IMR-90 (cell line): ENCODE measurements at regions not wholly inside any gene's neighbourhood (a gene's known extent, or its start where the extent isn't known, plus 50 kb on each side); places are given as distances from the start of the nearest gene placed in this dataset.

ENCODE experiments used
- MAFK ChIP-seq: IDR thresholded peaks from 2 replicates; pipeline ENCODE4 v1.6.1; 2012; ENCODE audit warnings: low read depth, low read length, improper control_type of control experiment
- MXI1 ChIP-seq: IDR thresholded peaks from 2 replicates; pipeline ENCODE4 v1.6.1; 2012; ENCODE audit warnings: low read depth, mild to moderate bottlenecking, low read length, moderate library complexity, borderline replicate concordance
- NFE2L2 ChIP-seq: fragments of 150-350 bp; IDR thresholded peaks from 2 replicates; pipeline ENCODE4 v1.6.1; 2016; ENCODE audit warnings: low read depth, mild to moderate bottlenecking, low read length
- POLR2A ChIP-seq: IDR thresholded peaks from 2 replicates; pipeline ENCODE4 v1.6.1; 2012; ENCODE audit warnings: mild to moderate bottlenecking, low read depth, low read length
- RCOR1 ChIP-seq: IDR thresholded peaks from 2 replicates; pipeline ENCODE4 v1.6.1; 2012; ENCODE audit warnings: mild to moderate bottlenecking, low read length, improper control_type of control experiment; ENCODE audit not compliant: insufficient replicate concordance
- RFX5 ChIP-seq: IDR thresholded peaks from 2 replicates; pipeline ENCODE4 v1.8.0; 2012; ENCODE audit warnings: low read depth, mild to moderate bottlenecking, low read length, moderate library complexity
- SMC3 ChIP-seq: fragments of 150-350 bp; IDR thresholded peaks from 2 replicates; pipeline ENCODE4 v1.6.1; 2016; ENCODE audit warnings: low read depth, mild to moderate bottlenecking, antibody characterized with exemption, low read length, moderate library complexity
- TF ChIP-seq, protein P1 (sequence below): conservative IDR thresholded peaks from 2 replicates; pipeline ENCODE4 v1.5.1; 2012; ENCODE audit warnings: mild to moderate bottlenecking, low read depth, low read length, improper control_type of control experiment

DNA sequence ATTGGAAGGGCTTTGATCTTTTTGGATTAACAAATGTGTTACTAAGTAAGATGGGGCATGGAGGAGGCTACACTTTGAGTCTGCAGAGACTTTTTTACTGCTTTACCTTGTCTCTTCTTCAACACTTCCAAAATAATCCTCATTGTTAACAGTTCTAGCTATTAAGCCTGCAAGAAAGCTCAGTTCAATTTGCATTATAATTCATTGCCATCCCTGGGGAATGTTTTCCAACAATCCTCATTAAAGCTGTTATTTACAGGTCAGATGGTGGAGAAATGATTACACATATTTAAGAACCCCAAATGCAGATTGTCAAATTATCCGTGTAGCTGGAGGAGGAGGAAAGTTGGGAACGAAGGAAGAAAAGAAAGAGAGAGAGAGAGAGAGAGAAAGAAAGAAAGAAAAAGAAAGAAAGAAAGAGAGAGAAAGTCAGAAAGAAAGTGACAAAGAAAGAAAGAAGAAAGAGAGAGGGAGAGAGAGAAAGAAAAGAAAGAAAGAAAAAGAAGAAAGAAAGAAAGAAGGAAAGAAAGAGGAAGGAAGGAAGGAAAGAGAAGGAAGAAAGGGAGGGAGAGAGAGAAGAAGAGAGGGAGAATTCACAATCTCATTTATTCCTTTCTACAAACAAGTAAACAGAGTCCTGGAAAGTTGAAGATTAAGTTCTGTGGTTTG, 443.9 kb downstream of the INSC start:
- TF ChIP-seq MXI1 (no peak), NFE2L2 (no peak), POLR2A (no peak), MAFK (no peak), SMC3 (no peak), RFX5 (no peak), RCOR1 (no peak)
- TF ChIP-seq, protein P1, sequence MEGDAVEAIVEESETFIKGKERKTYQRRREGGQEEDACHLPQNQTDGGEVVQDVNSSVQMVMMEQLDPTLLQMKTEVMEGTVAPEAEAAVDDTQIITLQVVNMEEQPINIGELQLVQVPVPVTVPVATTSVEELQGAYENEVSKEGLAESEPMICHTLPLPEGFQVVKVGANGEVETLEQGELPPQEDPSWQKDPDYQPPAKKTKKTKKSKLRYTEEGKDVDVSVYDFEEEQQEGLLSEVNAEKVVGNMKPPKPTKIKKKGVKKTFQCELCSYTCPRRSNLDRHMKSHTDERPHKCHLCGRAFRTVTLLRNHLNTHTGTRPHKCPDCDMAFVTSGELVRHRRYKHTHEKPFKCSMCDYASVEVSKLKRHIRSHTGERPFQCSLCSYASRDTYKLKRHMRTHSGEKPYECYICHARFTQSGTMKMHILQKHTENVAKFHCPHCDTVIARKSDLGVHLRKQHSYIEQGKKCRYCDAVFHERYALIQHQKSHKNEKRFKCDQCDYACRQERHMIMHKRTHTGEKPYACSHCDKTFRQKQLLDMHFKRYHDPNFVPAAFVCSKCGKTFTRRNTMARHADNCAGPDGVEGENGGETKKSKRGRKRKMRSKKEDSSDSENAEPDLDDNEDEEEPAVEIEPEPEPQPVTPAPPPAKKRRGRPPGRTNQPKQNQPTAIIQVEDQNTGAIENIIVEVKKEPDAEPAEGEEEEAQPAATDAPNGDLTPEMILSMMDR = no peak
